ENCODE measurements at regions not wholly inside any gene's neighbourhood (a gene's known extent, or its start where the extent isn't known, plus 50 kb on each side); places are given as distances from the start of the nearest gene placed in this dataset.

GRCh38 chrX:115467961-115468360, 93.0 kb upstream of the PLS3 start:
- Histone ChIP-seq H3K27me3 (no peaks in the 10 kb centered on the region), H3K4me3 (no peak overlapping the region), H3K4me1 (no peaks in the 10 kb centered on the region), H3K27ac (no peak overlapping the region), H3K9me3 (no peaks in the 10 kb centered on the region), H3K36me3 (no peaks in the 10 kb centered on the region)
- intact Hi-C loops (cut with DNase I): no loop called here
- TF ChIP-seq, protein P1, sequence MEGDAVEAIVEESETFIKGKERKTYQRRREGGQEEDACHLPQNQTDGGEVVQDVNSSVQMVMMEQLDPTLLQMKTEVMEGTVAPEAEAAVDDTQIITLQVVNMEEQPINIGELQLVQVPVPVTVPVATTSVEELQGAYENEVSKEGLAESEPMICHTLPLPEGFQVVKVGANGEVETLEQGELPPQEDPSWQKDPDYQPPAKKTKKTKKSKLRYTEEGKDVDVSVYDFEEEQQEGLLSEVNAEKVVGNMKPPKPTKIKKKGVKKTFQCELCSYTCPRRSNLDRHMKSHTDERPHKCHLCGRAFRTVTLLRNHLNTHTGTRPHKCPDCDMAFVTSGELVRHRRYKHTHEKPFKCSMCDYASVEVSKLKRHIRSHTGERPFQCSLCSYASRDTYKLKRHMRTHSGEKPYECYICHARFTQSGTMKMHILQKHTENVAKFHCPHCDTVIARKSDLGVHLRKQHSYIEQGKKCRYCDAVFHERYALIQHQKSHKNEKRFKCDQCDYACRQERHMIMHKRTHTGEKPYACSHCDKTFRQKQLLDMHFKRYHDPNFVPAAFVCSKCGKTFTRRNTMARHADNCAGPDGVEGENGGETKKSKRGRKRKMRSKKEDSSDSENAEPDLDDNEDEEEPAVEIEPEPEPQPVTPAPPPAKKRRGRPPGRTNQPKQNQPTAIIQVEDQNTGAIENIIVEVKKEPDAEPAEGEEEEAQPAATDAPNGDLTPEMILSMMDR (IDR thresholded peaks at IDR 0.05): no peak
- no peak for TF ChIP-seq POLR2A (IDR thresholded peaks at IDR 0.05)
- no peak for TF ChIP-seq EP300 (IDR thresholded peaks at IDR 0.05)
- no peak for TF ChIP-seq POLR2AphosphoS5 (IDR thresholded peaks at IDR 0.05)
- DNase-seq: no peak

- TF ChIP-seq EP300 (IDR thresholded peaks at IDR 0.05) (no peak), POLR2AphosphoS5 (IDR thresholded peaks at IDR 0.05) (no peak), POLR2A (IDR thresholded peaks at IDR 0.05) (no peak)
- TF ChIP-seq, protein P1 (IDR thresholded peaks at IDR 0.05): no peak
- Histone ChIP-seq H3K27ac (no peak overlapping the region), H3K9me3 (no peaks in the 10 kb centered on the region), H3K36me3 (no peaks in the 10 kb centered on the region), H3K4me3 (no peak overlapping the region), H3K27me3 (no peaks in the 10 kb centered on the region), H3K4me1 (no peaks in the 10 kb centered on the region)
- intact Hi-C loops (cut with DNase I): no loop called here
- WGBS, 2 donors: 88 to 96% methylated on average over 3 of the region's 3 CpGs
- no peak for DNase-seq
Observed at GRCh38 chrX:115472131-115472530, 88.8 kb upstream of the PLS3 start.

DNA sequence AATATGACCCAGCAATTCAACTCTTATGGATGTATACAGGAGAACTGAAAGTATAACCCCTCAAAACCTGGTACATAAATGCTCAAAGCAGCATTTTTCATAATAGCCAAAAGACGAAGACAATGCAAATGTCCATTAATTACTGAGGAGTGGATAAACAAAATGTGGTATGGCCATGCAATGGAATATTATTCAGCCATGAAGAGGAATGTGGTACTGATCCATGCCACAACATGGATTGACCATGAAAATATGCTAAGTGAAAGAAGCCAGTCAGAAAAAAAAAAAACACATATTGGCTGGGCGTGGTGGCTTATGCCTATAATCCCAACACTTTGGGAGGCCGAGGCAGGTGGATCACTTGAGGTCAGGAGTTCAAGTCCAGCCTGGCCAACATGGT, 74.5 kb upstream of the PLS3 start:
- no peak for TF ChIP-seq POLR2AphosphoS5 (IDR thresholded peaks at IDR 0.05)
- TF ChIP-seq, protein P1 (IDR thresholded peaks at IDR 0.05): no peak
- no peak for TF ChIP-seq POLR2A (IDR thresholded peaks at IDR 0.05)
- no peak for TF ChIP-seq EP300 (IDR thresholded peaks at IDR 0.05)
- DNase-seq: no peak
- no peaks in the 10 kb centered on the region for H3K27me3 ChIP-seq
- no peaks in the 10 kb centered on the region for H3K9me3 ChIP-seq
- no peak overlapping the region for H3K4me3 ChIP-seq
- intact Hi-C loops (cut with DNase I): no loop called here
- H3K4me1 ChIP-seq: no peaks in the 10 kb centered on the region
- no peak overlapping the region for H3K27ac ChIP-seq
- H3K36me3 ChIP-seq: no peaks in the 10 kb centered on the region
- WGBS, 2 donors: 82 to 93% methylated on average over 3 of the region's 3 CpGs

DNA sequence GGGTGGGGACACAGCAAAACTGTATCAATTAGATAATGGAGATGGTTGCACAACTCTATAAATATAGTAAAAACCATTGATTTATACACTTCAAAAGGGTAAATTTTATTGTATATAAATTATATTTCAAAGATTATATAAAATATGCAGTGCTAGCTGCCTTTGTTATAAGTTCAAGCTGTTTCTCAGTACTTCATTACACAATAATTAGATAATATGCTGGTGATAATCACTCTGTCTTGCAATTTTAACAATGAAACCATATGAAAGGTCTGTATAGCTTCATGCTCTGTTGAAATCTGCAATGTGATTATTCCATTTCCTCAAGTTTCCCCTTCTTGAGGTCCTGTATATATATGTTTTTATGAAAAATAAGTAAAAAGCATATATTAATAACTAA, 73.4 kb upstream of the PLS3 start:
- no peak for TF ChIP-seq POLR2AphosphoS5 (IDR thresholded peaks at IDR 0.05)
- TF ChIP-seq POLR2A (IDR thresholded peaks at IDR 0.05): no peak
- TF ChIP-seq, protein P1 (IDR thresholded peaks at IDR 0.05): no peak
- TF ChIP-seq EP300 (IDR thresholded peaks at IDR 0.05): no peak
- intact Hi-C loops (cut with DNase I): no loop called here

DNA sequence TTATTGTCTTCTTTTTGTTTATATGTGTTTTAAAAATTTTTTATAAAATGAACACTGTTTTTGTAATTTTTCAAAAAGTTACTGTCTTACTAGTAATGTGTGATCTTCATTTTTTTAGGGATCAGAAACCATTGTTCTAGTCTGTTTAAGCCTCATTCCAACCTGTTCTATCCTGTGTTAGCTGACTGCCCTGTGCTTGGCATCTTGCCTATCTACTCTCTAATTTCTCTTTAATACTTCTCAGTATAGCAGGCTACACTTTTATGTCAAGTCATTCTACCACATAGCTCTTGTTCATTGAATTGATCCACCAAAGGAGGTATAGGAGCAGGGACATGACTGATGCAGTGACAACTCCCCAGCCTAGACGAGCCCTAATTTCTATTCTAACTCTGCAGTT, 70.2 kb upstream of the PLS3 start:
- 54 to 78% methylated on average over 1 of the region's 1 CpG for whole genome bisulfite sequencing, 2 donors
- no peaks in the 10 kb centered on the region for H3K27me3 ChIP-seq
- no peaks in the 10 kb centered on the region for H3K9me3 ChIP-seq
- no peaks in the 10 kb centered on the region for H3K36me3 ChIP-seq
- TF ChIP-seq EP300 (IDR thresholded peaks at IDR 0.05) (no peak), POLR2A (IDR thresholded peaks at IDR 0.05) (no peak), POLR2AphosphoS5 (IDR thresholded peaks at IDR 0.05) (no peak)
- TF ChIP-seq, protein P1 (IDR thresholded peaks at IDR 0.05): no peak
- no peak overlapping the region for H3K27ac ChIP-seq
- no peak for DNase-seq
- intact Hi-C loops (cut with DNase I): no loop called here
- H3K4me3 ChIP-seq: no peak overlapping the region
- no peaks in the 10 kb centered on the region for H3K4me1 ChIP-seq

More for the DNA sequence above, 73.4 kb upstream of the PLS3 start:
- Histone ChIP-seq H3K36me3 (no peaks in the 10 kb centered on the region), H3K27me3 (no peaks in the 10 kb centered on the region), H3K27ac (no peak overlapping the region), H3K9me3 (no peaks in the 10 kb centered on the region), H3K4me3 (no peak overlapping the region), H3K4me1 (no peaks in the 10 kb centered on the region)
- DNase-seq: no peak
